ENCODE measurements at regions not wholly inside any gene's neighbourhood (a gene's known extent, or its start where the extent isn't known, plus 50 kb on each side); places are given as distances from the start of the nearest gene placed in this dataset.

- TF ChIP-seq CTCF (IDR thresholded peaks at IDR 0.05) (no peak), POLR2A (IDR thresholded peaks at IDR 0.05) (no peak), POLR2AphosphoS5 (IDR thresholded peaks at IDR 0.05) (no peak)
Observed at GRCh38 chr12:108017472-108018057, 111.5 kb upstream of the WSCD2 start.
